ENCODE measurements at regions not wholly inside any gene's neighbourhood (a gene's known extent, or its start where the extent isn't known, plus 50 kb on each side); places are given as distances from the start of the nearest gene placed in this dataset.
"Not testable (repeated sequence)": the region's sequence is repeated elsewhere in the genome, so short reads cannot be mapped to it uniquely, and the experiment has no call there.

GRCh38 chr6:155853011-155853410 is 397.4 kb upstream of the NOX3 start:
- no peak for DNase-seq (ENCODE audit: low spot score)

DNA sequence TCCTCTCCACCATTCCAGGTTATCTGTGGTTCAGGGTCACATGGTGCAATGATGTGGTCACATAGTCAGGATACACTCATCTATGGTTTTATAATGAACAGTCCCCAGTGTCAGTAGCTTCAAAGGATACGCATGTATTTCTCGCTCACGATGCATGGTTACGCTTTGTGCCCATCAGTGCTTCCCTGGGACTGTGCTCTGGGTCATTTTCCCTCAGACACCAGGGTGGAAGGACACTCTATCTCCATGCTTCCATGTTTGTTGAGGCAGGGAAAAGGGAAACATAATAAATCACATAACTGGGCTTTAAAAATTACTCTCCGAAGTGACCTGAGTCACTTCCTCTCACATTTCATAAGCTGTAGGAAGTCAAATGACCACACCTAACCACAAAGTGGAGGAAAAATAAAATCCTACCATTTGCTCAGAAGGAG is 394.8 kb upstream of the NOX3 start:
- DNase-seq (ENCODE audit: low spot score): no peak

- no peak for DNase-seq (ENCODE audit: low spot score)
These were observed 392.1 kb upstream of the NOX3 start for GRCh38 chr6:155847711-155848110.

GRCh38 chr6:155837474-155837873 is 381.8 kb upstream of the NOX3 start:
- no peak for DNase-seq (ENCODE audit: low spot score)

DNA sequence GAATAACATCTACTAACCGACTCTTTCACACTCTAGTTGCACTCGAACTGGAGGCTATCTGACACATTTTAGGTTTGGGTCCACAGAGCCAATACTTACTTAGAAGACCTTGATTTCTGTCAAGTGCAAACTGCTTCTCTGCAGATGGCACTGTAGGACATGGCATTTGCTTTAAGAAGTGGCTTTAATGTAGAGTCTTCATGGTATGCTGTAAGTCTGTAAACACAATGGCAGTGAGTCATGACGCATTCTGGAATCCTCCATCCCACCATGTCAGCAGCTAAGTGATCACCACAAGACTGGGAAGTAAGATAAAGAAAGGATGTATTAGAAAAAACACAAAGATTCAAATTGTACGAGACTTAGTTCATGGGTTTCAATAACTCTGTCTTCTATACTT is 377.0 kb upstream of the NOX3 start:
- DNase-seq (ENCODE audit: low spot score): no peak

DNA sequence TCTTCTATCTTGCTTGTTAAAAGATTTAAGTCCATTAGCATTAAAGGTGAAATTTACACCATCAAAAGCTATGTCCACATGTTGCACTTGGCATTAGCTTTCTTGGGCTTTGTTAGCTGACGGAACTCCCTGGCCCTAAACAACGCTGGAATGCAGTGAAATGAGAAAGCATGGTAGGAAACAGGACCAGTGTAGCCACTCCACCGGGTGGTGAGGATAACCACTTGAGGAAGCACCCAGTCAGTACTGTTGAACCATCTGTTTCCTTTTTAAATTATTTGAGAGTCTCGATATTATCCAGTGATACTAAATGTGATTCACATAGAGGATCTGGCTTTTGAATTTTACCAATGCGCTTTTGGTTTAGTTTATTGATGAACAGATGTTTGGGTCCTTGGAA is 374.9 kb upstream of the NOX3 start:
- DNase-seq (ENCODE audit: low spot score): no peak

- no peak for DNase-seq (ENCODE audit: low spot score)
These were observed 374.0 kb upstream of the NOX3 start for GRCh38 chr6:155829646-155830045.

DNA sequence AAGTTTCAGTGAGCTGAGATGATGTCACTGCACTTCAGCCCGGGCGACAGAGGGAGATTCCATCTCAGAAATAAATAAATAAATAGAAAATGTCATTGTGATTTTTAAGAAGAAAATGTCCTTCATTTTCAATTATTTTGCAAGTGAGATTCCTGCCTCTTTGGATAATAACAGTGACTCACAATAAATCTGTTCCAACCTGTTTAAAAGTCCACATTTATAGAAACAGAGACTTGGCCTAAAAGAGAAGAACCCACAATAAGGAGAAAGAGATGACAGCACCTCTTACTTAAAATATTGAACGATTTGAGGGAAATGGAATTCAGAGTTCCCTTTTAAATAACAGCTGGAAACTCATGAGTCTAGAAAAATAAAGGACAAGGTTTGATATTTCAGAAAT is 373.4 kb upstream of the NOX3 start:
- DNase-seq (ENCODE audit: low spot score): no peak

DNA sequence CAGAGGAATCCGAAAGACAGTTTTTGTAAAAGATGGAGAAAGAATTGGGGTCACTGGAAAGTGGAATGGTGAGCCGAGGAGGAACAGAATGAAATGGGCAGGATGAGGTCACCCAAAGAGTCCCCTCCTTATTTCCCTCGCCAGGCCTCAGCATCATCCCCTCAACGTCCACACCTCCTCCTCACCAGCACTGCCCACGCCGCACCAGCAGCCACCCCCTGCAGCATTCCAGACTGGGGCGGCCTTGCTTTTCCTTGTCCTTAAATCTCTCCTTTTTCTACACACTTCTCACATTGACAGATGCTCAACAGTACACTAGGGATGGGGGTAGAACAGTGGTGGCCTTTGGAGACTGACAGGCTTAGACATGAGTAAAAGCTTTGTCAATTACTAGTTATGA is 363.1 kb upstream of the NOX3 start:
- DNase-seq (ENCODE audit: low spot score): no peak

GRCh38 chr6:155813548-155813947 is 357.9 kb upstream of the NOX3 start:
- DNase-seq (ENCODE audit: low spot score): no peak

- DNase-seq (ENCODE audit: low spot score): no peak
These were observed 351.6 kb upstream of the NOX3 start for GRCh38 chr6:155807243-155807642.

GRCh38 chr6:155801046-155801445 is 345.4 kb upstream of the NOX3 start:
- no peak for DNase-seq (ENCODE audit: low spot score)

- DNase-seq (ENCODE audit: low spot score): not testable (repeated sequence)
These were observed 343.2 kb upstream of the NOX3 start for GRCh38 chr6:155798876-155799275.

- DNase-seq (ENCODE audit: low spot score): no peak
These were observed 339.6 kb upstream of the NOX3 start for GRCh38 chr6:155795173-155795796.

DNA sequence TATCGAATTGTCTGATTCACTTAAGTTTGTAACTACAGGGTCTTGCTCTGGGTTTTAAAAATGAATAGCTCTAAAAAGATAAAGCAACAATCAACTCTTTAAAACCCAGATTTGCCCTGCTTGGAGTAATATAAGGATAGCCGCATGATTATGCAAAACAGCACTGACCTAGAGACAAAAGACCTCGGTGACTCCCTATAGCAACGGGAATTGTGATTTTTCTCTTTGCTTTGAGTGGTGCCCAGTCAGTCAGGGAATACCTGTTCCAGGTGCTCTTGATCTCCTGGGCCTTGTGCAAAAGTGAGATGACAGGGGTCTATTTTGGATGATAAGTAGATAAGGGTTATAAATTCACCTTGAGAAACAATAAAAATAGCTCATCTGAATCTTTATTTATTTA is 336.3 kb upstream of the NOX3 start:
- no peak for DNase-seq (ENCODE audit: low spot score)

- DNase-seq (ENCODE audit: low spot score): no peak
These were observed 335.5 kb upstream of the NOX3 start for GRCh38 chr6:155791186-155791585.

GRCh38 chr6:155787168-155787567 is 331.5 kb upstream of the NOX3 start:
- no peak for DNase-seq (ENCODE audit: low spot score)

DNA sequence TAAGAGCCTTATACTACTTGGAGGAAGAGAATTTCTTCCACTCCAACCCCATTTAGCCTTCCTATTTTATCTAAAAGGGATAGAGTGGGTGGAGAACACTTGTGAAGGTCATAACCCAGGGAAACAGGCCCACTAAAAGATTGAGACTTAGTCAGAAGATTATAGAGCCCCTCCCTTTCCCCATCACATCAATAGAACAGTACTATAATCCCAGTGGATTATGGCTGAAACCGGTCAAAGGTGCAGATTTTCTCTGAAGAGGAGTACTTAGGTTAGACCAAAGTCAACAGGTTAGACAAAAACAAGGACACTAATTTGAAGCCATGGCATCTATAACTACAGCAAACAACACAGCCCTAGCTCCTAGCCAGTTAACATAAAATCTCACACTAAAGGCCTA is 330.9 kb upstream of the NOX3 start:
- DNase-seq (ENCODE audit: low spot score): no peak

DNA sequence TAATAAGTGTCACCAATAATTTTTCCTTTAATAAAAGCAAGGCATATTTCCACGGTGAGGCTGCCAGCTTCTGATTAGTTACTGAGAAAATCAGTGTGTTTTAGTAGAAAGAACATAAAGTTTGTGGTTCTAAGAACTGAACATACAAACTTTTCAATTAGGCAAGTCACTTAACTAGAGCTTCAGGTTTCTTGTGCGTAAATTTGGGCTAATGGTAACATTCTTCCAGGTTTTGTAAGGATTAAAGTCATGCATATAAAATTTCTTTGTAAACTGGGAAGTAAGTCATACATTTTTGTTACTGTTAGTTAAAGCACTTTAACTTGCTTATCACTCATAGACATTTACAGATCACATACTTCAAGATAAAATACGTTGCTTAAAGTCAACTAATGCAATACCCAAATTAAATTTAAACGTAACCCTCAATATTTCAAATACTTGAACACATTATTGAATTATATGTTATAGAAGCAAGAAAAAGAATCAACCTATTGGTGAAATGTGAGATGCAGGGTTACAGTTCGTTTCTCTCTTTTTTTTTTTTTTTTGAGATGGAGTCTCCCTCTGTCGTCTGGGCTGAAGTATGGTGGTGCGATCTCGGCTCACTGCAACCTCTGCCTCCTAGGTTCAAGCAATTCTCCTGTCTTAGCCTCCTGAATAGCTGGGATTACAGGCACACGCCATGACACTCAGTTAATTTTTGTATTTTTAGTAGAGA is 327.3 kb upstream of the NOX3 start:
- no peak for DNase-seq (ENCODE audit: low spot score)

- DNase-seq (ENCODE audit: low spot score): no peak
These were observed 326.7 kb upstream of the NOX3 start for GRCh38 chr6:155782320-155782731.

DNA sequence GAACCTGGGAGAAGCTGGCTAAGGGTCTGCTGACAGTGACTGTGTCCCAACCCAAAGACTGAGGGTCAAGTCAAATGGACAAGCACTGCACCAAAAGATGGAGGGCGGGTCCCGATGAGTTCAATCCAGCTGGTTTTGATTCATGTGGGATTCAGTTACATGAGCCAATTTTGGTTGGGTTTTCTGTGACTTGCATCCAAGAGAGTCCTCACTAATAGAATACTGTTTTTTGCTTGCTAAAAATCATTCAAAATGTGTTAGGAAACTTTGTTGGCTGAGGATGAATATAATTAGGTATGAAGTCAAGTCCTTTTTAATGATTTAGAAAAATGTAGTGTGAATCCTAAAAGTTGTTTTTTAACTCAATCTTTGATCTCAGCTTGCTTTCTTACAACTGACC is 323.8 kb upstream of the NOX3 start:
- DNase-seq (ENCODE audit: low spot score): no peak

GRCh38 chr6:155778336-155778735 is 322.7 kb upstream of the NOX3 start:
- no peak for DNase-seq (ENCODE audit: low spot score)

DNA sequence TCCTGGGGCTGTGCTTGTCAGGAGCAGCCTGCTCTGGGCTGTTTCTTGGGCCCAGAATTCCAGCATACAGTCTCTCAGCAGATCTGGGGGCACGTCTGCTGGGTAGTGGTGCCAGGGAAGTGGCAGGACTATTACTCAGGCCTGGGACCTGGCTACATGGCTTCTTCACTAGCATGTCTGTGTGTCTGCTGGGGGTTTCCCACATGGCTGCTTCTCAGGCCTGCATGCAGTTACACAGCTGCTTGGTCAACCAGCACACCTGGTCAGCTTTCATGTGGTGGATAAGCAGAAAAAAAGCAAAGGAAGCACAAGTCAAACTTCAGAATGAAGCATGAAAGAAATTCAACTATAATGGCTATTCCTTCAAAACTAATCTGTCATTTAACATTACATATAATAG is 316.2 kb upstream of the NOX3 start:
- DNase-seq (ENCODE audit: low spot score): no peak

GRCh38 chr6:155770856-155771255 is 315.2 kb upstream of the NOX3 start:
- no peak for DNase-seq (ENCODE audit: low spot score)
